HG02642 (cell line): ENCODE measurements at regions not wholly inside any gene's neighbourhood (a gene's known extent, or its start where the extent isn't known, plus 50 kb on each side); places are given as distances from the start of the nearest gene placed in this dataset.

ENCODE experiments used
- ATAC-seq: cut with Tn5 transposase; IDR thresholded peaks from one replicate; pipeline ENCODE4 v1.9.1; 2021; ENCODE audit warnings: mild to moderate bottlenecking; ENCODE audit not compliant: unreplicated experiment, poor library complexity

DNA sequence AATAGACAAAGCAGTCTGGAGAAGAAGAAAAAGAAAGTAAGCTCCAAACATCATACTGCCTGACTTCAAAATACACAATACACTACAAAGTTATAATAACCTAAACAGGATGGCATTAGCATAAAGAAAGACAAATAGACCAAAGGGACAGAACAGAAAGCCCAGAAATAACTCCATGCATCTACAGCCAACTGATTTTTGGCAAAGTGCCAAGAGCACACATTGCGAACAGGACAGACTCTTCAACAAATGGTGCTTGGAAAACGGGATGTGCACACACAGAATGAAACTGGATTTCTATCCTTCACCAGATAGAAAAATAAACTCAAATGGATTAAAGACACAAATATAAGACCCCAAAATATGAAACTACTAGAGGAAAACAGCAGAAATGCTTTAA is 66.6 kb upstream of the SPATA31E1 start:
- no peak for ATAC-seq

DNA sequence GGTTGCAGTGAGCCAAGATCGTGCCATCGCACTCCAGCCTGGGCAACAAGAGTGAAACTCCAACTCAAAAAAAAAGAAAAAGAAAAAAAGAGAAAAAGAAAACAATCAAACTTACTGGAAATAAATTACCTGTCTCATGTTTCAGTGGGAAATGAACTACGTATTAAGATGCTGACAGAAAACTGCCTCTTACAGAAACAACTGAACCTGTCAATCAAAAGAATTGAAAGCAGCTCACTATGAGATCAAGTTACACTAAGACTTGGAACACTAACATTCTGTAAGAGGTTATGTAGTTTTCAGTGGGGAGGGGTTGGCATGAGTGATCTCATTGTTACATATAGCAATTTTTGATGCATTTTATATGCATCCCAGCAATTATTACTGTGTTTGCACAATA is 64.4 kb upstream of the SPATA31E1 start:
- no peak for ATAC-seq

DNA sequence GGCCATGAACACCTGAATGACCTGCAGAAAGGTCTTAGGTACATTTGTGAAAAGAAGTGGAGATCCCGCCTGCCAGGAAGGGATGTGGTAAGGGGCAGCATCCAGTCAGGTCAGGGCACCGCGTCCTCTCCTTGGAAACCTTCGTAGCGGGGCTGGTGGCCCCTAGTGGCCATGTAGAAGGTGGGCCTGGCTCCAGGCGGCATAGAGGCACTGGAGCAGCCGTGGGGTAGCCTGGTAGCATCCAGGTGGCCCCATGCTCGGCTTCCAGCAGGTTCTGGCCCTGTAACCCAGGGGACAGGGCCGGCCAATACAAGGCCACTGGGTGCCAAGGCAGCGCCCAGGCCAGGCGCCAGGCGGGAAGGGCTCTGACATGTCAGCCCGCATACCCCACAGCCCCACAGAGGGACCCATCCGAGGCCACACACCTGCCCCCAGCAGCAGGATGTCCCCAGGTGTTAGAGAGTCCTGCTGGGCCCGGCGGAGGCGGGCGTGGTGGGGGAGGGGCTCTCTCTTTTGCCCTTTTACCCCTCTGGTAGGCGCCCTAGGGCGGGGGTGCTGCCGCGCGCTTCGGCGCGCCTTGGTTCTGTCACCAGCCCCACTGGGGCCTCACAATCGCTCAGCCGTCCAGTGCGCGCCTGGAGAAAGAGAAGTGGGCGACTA is 58.3 kb upstream of the SPATA31E1 start:
- no peak for ATAC-seq

DNA sequence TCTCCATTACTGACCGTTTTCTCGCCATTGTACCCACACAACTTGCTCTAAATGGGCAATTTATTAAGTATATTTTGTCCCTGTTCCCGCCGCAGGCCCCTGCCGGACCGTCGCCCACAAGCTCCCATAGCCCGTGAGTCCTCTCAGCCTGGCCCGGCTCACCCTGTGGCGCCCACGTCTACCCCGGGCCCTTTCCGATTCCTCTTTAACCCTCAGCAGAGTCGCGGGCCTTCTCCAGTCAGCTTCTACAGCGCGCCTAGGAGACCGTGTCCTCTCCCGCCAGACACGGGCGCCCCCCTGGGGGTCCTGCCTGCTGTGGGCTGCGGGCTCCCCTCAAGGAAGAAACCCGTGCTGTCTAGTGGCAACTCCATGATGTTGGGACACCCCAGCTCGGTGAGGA is 57.8 kb upstream of the SPATA31E1 start:
- no peak for ATAC-seq

GRCh38 chr9:87826331-87826730 is 56.3 kb upstream of the SPATA31E1 start:
- ATAC-seq: no peak

GRCh38 chr9:87827341-87827740 is 55.3 kb upstream of the SPATA31E1 start:
- no peak for ATAC-seq

DNA sequence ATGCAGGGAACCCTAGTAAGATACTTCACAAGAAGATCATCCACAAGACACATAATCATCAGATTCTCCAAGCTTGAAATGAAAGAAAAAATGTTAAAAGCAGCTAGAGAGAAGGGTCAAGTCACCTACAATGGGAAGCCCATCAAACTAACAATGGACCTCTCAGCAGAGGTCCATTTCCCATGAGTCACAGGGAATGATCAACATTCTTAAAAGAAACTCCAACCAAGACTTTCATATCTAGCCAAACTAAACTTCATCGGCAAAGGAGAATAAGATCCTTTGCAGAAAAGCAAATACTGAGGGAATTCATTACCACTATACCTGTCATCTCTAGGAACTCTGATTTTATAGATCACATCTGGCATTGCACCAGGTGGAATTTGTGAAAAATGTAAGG is 52.9 kb upstream of the SPATA31E1 start:
- ATAC-seq: no peak

DNA sequence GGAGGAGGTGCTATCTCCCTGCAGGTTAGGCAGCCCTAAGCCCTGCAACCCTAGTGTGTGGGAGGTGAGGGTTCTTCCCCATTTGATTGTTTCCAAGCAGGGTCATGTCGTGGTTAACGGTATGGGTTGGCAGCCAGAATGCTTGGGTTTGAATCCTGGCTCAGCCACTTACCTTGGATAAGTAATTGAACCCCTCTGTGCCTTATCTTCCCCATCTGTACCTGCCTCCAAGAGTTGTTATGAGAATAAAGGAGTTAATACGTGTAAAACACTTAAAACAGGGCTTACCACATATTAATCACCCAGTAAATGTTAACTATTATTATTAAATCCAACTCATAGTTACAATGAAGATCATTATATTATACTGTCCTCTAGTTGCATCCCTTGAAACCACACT is 52.2 kb upstream of the SPATA31E1 start:
- ATAC-seq: no peak

- no peak for ATAC-seq
These were observed 51.5 kb upstream of the SPATA31E1 start for GRCh38 chr9:87831159-87831558.
